Spleen (tissue), 11 donors: ENCODE measurements at regions not wholly inside any gene's neighbourhood (a gene's known extent, or its start where the extent isn't known, plus 50 kb on each side); places are given as distances from the start of the nearest gene placed in this dataset.
A peak's percentile ranks its signal among the peaks of the same experiment; 100 is the strongest.
"Not testable (repeated sequence)": the region's sequence is repeated elsewhere in the genome, so short reads cannot be mapped to it uniquely, and the experiment has no call there.

Experiments used
- DNase-seq: peaks from one replicate; pipeline ENCODE4 v3.0.0-alpha.2; 2020
- H3K27ac ChIP-seq, 8 donors: fragments of 200-600 bp; sonication (generic) in 7 of 8; 1 replicate in 4 of 8; 2 replicates in 4 of 8; pipeline versions ENCODE4 v1.5.0 to v1.8.0; 2016 to 2021; ENCODE audit warnings: inconsistent platforms in 4 of 8, mild to moderate bottlenecking in 4 of 8, moderate library complexity in 1 of 8
- H3K27me3 ChIP-seq, 7 donors: fragments of 200-600 bp; sonication (generic) in 6 of 7; replicated peaks in 1 of 7; 1 replicate in 4 of 7; 2 replicates in 3 of 7; pipeline versions ENCODE4 v1.5.0 to v1.8.0; 2016 to 2021; ENCODE audit warnings: inconsistent platforms in 3 of 7, mild to moderate bottlenecking in 1 of 7
- H3K36me3 ChIP-seq, 6 donors: fragments of 200-600 bp; sonication (generic) in 5 of 6; 1 replicate in 4 of 6; 2 replicates in 2 of 6; pipeline versions ENCODE4 v1.5.0 to v1.8.0; 2016 to 2021; ENCODE audit warnings: inconsistent platforms in 2 of 6
- H3K4me1 ChIP-seq, 6 donors: fragments of 200-600 bp; sonication (generic) in 5 of 6; 1 replicate in 3 of 6; 2 replicates in 3 of 6; pipeline versions ENCODE4 v1.5.0 to v1.8.0; 2016 to 2021; ENCODE audit warnings: inconsistent platforms in 3 of 6
- H3K4me3 ChIP-seq, 8 donors: fragments of 200-600 bp; sonication (generic) in 7 of 8; 1 replicate in 4 of 8; 2 replicates in 4 of 8; pipeline versions ENCODE4 v1.5.0 to v1.8.0; 2016 to 2021; ENCODE audit warnings: inconsistent platforms in 4 of 8, mild to moderate bottlenecking in 4 of 8, moderate library complexity in 2 of 8
- H3K9me3 ChIP-seq, 8 donors: fragments of 200-600 bp; sonication (generic) in 7 of 8; 1 replicate in 4 of 8; 2 replicates in 4 of 8; pipeline versions ENCODE4 v1.5.0 to v1.8.0; 2016 to 2021; ENCODE audit warnings: inconsistent platforms in 4 of 8
- POLR2A ChIP-seq, 3 donors: fragments of 450-650 bp; IDR thresholded peaks; one replicate each; pipeline ENCODE4 v1.5.1; 2017; ENCODE audit warnings: antibody characterized with exemption in 3 of 3, mild to moderate bottlenecking in 1 of 3
- POLR2AphosphoS5 ChIP-seq, 3 donors: sonication (generic); formaldehyde crosslinking; IDR thresholded peaks; one replicate each; pipeline ENCODE4 v1.5.1; 2017; ENCODE audit warnings: antibody characterized with exemption in 3 of 3
- WGBS, 5 donors: extraction: QIAGEN DNeasy Blood & Tissue Kit in 3 of 5; methylation state at CpG; one replicate each; pipeline versions ENCODE4 v1.1.5 to v1.1.7; 2013 to 2018; 5-methylcytosine and 5-hydroxymethylcytosine counted together
- intact Hi-C: fragments of 100-400 bp; cut with DNase I; formaldehyde crosslinking; loops from one replicate; pipeline ENCODE4 v1.15.0; 2023; ENCODE audit warnings: low total_unique reads
- TF ChIP-seq, protein P1 (sequence below), 11 experiments: fragments of 200-600 bp in 7 of 11; fragments of 450-650 bp in 4 of 11; sonication (generic) in 4 of 11; IDR thresholded peaks in 8 of 11; conservative IDR thresholded peaks in 3 of 11; 1 replicate in 7 of 11; 2 replicates in 4 of 11; pipeline versions ENCODE4 v1.4.0 to v1.8.0; 2016 to 2021; ENCODE audit warnings: antibody characterized with exemption in 11 of 11, inconsistent platforms in 4 of 11, mild to moderate bottlenecking in 1 of 11
- donor health status: healthy with polysubstance abuse.
- donor health status: DM: no; HTN: no; CAD: no; lungs with moderate emphysema.
- donor health status: DM: no; HTN: no; CAD: no.
- donor health status: Bipolar disorder and iron deficiency.
- donor health status: healthy.
- donor health status: DM: no; HTN: no; CAD: no.
- donor health status: DM: yes; HTN: yes; CAD: no.

DNA sequence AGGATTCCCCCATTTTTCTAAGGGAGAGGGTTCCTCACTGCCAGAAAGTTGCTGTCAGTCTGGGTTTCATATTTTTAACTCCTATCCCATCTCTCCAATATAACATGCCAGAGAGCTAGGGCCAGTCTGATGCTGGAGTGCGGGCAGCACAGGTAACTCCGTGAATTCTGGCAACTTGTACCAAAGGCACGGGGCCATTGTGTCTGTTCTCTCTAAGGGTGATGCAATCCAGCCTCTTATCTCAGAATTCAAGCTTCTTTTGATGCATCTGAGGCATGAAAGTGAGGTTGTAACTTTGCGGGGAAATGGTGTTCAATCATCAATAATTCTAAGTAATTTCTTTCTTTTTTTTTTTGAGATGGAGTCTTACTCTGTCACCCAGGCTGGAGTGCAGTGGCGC lies 1074.4 kb downstream of the TYW1 start:
- Histone ChIP-seq H3K36me3 (no peaks in the 10 kb centered on the region), H3K27ac (no peak overlapping the region), H3K4me3 (no peak overlapping the region), H3K4me1 (no peaks in the 10 kb centered on the region), H3K9me3 (peaks cover 0 to 21% (median 0%) of the 10 kb centered on the region in 8 donors), H3K27me3 (no peaks in the 10 kb centered on the region)
- intact Hi-C loops, result no loop called here
- TF ChIP-seq POLR2A (IDR thresholded peaks at IDR 0.05) (no peak), POLR2AphosphoS5 (IDR thresholded peaks at IDR 0.05) (no peak)
- TF ChIP-seq, protein P1, sequence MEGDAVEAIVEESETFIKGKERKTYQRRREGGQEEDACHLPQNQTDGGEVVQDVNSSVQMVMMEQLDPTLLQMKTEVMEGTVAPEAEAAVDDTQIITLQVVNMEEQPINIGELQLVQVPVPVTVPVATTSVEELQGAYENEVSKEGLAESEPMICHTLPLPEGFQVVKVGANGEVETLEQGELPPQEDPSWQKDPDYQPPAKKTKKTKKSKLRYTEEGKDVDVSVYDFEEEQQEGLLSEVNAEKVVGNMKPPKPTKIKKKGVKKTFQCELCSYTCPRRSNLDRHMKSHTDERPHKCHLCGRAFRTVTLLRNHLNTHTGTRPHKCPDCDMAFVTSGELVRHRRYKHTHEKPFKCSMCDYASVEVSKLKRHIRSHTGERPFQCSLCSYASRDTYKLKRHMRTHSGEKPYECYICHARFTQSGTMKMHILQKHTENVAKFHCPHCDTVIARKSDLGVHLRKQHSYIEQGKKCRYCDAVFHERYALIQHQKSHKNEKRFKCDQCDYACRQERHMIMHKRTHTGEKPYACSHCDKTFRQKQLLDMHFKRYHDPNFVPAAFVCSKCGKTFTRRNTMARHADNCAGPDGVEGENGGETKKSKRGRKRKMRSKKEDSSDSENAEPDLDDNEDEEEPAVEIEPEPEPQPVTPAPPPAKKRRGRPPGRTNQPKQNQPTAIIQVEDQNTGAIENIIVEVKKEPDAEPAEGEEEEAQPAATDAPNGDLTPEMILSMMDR (IDR thresholded peaks at IDR 0.05 in 8 of 11, conservative IDR thresholded peaks at IDR 0.05 in 3 of 11), result no peak
- WGBS, 5 donors, result 71 to 86% (median 85%) methylated on average over 5 of the region's 5 CpGs
- no peak for DNase-seq

DNA sequence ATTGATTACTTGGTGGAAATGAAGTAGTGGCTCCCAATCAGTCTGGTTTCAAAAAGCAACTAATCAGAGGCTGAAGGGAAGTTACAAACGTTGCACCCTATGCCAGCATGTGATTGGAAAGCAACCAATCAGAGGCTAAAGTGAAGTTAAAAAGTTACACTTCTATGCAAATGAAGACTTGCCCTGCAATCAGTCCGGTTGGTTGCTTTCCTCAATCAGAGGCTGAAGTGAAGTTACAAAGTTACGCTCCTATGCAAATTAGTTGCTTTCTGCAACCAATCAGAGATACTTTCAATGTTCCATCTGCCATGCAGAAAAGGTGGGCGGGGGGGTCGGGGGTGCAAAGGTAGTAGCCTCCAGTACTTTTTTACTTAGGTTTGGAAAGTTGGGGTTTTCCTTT lies 1077.1 kb downstream of the TYW1 start:
- Histone ChIP-seq H3K4me3 (no peak overlapping the region), H3K4me1 (no peaks in the 10 kb centered on the region), H3K9me3 (peaks cover 0 to 38% (median 1%) of the 10 kb centered on the region in 8 donors), H3K36me3 (no peaks in the 10 kb centered on the region), H3K27me3 (no peaks in the 10 kb centered on the region), H3K27ac (no peak overlapping the region)
- DNase-seq, result no peak
- intact Hi-C loops, result no loop called here
- WGBS, 5 donors, result 66 to 83% (median 73%) methylated on average over 5 of the region's 5 CpGs
- TF ChIP-seq POLR2A (IDR thresholded peaks at IDR 0.05), result no peak
- TF ChIP-seq, protein P1 (IDR thresholded peaks at IDR 0.05 in 8 of 11, conservative IDR thresholded peaks at IDR 0.05 in 3 of 11), result no peak
- no peak for TF ChIP-seq POLR2AphosphoS5 (IDR thresholded peaks at IDR 0.05)

DNA sequence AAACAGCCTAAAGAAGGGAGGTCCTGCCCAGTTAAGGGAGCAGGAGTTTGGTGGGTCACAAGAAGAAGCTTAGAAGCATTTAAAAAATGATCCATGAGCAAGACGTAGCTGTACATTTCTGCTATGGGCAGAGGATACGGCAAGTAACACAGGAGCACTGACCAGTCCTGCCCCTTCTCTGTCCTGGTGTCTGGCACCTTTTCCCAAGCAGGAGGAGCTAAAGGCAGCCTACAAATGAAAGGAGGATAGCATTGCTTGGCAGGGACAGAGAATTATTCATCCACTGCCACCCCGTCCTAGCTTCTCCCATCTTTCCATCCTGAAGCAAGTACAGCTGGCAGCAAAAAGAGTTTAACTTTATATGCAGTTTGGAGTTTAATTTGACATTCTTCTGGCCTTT lies 1077.6 kb downstream of the TYW1 start:
- 85 to 89% (median 88%) methylated on average over 3 of the region's 3 CpGs for WGBS, 5 donors
- Histone ChIP-seq H3K27me3 (no peaks in the 10 kb centered on the region), H3K9me3 (peaks cover 0 to 41% (median 1%) of the 10 kb centered on the region in 8 donors), H3K27ac (no peak overlapping the region), H3K36me3 (no peaks in the 10 kb centered on the region), H3K4me1 (no peaks in the 10 kb centered on the region), H3K4me3 (no peak overlapping the region)
- TF ChIP-seq POLR2A (IDR thresholded peaks at IDR 0.05), result no peak
- TF ChIP-seq, protein P1 (IDR thresholded peaks at IDR 0.05 in 8 of 11, conservative IDR thresholded peaks at IDR 0.05 in 3 of 11), result no peak
- DNase-seq, result no peak
- intact Hi-C loops, result no loop called here

DNA sequence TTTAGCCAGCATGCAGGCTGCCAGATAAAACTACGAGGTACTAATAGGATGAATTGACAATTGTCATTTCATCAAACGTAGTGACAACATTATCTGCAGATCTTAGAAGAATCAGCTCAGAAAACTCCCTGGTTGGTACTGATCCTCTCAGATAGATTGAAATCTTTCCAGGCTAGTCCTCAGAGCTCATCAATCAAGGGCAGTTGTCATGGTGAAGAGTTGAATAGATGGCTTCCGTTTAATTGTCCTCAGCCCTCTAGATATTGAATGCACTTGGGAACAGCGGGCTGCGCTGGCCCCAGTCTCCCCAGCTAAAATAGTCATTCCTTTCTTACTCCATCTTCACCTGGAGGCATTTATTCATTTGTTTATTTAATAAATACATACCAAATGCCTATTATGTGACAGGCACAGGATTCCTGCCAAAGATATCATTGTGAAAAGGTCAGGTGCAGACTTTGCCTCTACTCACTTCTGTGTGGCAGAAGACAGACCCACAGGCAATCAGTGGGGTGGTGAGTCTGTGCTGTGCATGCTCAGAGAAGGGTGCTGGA lies 1081.6 kb downstream of the TYW1 start:
- WGBS, 5 donors, result 65 to 81% (median 75%) methylated on average over 5 of the region's 5 CpGs
- intact Hi-C loops, result no loop called here

DNA sequence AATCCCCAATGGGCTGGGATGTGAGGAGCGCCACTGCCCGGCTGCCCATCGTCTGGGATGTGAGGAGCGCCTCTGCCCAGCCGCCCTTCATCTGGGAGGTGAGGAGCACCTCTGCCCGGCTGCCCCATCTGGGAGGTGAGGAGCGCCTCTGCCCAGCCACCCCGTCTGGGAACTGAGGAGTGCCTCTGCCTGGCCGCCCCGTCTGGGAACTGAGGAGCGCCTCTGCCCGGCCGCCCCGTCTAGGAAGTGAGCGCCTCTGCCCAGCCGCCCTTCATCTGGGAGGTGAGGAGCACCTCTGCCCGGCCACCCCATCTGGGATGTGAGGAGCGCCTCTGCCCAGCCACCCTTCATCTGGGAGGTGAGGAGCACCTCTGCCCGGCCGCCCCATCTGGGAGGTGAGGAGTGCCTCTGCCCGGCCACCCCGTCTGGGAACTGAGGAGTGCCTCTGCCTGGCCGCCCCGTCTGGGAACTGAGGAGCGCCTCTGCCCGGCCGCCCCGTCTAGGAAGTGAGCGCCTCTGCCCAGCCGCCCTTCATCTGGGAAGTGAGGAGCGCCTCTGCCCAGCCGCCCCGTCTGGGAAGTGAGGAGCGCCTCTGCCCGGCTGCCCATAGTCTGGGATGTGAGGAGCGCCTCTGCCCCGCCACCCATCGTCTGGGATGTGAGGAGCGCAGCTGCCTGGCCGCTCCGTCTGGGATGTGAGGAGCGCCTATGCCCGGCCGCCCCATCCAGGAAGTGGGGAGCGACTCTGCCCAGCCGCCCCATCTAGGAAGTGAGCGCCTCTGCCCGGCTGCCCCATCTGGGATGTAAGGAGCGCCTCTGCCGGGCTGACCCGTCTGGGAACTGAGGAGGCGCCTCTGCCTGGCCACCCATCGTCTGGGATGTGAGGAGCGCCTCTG lies 1085.7 kb downstream of the TYW1 start:
- WGBS, 5 donors, result 88 to 96% (median 92%) methylated on average over 29 to 54 of the region's 54 CpGs
- H3K36me3 ChIP-seq, H3K27ac ChIP-seq, intact Hi-C loops, H3K4me1 ChIP-seq, H3K4me3 ChIP-seq, H3K27me3 ChIP-seq: not testable (repeated sequence)
- peaks cover 0 to 84% (median 38%) of the 10 kb centered on the region in 8 donors for H3K9me3 ChIP-seq
- DNase-seq, result peak; percentile 70

More for the DNA sequence above, 1081.6 kb downstream of the TYW1 start:
- Histone ChIP-seq H3K27ac (no peak overlapping the region), H3K4me1 (no peaks in the 10 kb centered on the region), H3K9me3 (peaks cover 0 to 70% (median 23%) of the 10 kb centered on the region in 8 donors), H3K4me3 (no peak overlapping the region), H3K36me3 (no peaks in the 10 kb centered on the region), H3K27me3 (no peaks in the 10 kb centered on the region)
- DNase-seq, result no peak
- TF ChIP-seq POLR2A (IDR thresholded peaks at IDR 0.05) (no peak), POLR2AphosphoS5 (IDR thresholded peaks at IDR 0.05) (no peak)
- TF ChIP-seq, protein P1 (IDR thresholded peaks at IDR 0.05 in 8 of 11, conservative IDR thresholded peaks at IDR 0.05 in 3 of 11), result no peak

DNA sequence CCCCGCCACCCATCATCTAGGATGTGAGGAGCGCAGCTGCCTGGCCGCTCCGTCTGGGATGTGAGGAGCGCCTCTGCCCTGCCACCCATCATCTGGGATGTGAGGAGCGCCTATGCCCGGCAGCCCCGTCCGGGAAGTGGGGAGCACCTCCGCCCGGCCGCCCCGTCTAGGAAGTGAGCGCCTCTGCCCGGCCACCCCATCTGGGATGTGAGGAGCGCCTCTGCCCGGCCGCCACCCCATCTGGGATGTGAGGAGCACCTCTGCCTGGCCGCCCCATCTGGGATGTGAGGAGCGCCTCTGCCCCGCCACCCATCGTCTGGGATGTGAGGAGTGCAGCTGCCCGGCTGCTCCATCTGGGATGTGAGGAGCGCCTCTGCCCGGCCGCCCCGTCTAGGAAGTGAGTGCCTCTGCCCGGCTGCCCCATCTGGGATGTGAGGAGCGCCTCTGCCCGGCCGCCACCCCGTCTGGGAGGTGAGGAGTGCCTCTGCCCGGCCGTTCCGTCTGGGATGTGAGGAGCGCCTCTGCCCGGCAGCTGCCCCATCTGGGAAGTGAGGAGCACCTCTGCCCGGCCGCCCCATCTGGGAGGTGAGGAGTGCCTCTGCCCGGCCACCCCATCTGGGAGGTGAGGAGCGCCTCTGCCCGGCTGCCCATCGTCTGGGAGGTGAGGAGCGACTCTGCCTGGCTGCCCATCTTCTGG lies 1086.5 kb downstream of the TYW1 start:
- H3K27me3 ChIP-seq, H3K27ac ChIP-seq, DNase-seq, intact Hi-C loops, H3K4me3 ChIP-seq, H3K36me3 ChIP-seq, H3K4me1 ChIP-seq: not testable (repeated sequence)
- 80 to 95% (median 94%) methylated on average over 3 to 44 of the region's 44 CpGs for WGBS, 5 donors
- peaks cover 0 to 84% (median 38%) of the 10 kb centered on the region in 8 donors for H3K9me3 ChIP-seq
